NCI-H128 (cell line): ENCODE measurements at regions not wholly inside any gene's neighbourhood (a gene's known extent, or its start where the extent isn't known, plus 50 kb on each side); places are given as distances from the start of the nearest gene placed in this dataset.
"Not testable (repeated sequence)": the region's sequence is repeated elsewhere in the genome, so short reads cannot be mapped to it uniquely, and the experiment has no call there.

Experiments used
- DNase-seq: peaks from one replicate; lab custom pipeline; 2025; ENCODE audit not compliant: unreplicated experiment; lab: John Stamatoyannopoulos, UW

GRCh38 chr3:15903164-15903563 is 105.4 kb upstream of the ANKRD28 start:
- DNase-seq = no peak

- no peak for DNase-seq
Observed at GRCh38 chr3:15903759-15904720, 106.3 kb upstream of the ANKRD28 start.

GRCh38 chr3:15905041-15905440 is 107.3 kb upstream of the ANKRD28 start:
- no peak for DNase-seq

- not testable (repeated sequence) for DNase-seq
Observed at GRCh38 chr3:15907403-15907802, 109.6 kb upstream of the ANKRD28 start.

DNA sequence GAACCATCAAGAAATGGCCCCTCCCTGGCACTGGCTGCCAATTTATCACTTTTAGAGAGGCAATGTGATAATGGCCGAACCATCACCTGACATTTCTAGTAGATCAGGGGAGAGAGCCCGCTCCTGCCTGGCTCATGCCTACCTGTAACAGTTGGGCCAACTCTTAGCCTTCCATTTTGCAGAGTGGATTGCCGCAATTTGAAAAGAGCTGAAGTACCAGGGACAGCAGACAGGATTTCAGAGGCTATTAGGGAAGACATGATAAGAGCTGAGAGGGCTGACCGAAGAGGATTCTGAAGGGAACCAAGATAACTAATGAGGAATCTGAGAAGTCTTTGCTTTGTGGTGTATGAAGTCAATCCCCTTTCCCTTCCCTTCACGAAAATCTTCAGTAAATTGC is 121.2 kb upstream of the ANKRD28 start:
- DNase-seq = no peak

DNA sequence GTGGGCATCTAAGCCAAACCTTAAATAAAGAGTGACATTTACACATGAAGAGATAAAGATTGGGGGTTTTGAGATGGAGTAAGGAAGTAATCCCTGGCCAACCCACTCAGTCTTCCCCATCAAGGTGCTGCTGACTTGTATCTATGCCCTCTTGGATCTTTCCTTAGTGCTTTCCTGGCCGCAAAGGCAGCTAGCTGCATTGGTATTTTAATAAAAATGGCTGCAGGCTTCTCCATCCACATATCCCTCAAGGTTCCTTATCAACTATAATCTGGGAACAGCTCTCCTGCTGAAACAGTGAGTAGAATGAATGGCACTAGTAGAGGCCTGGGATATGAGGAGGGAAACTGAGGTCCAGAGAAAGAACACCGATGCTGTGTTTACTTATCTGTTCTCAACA is 122.2 kb upstream of the ANKRD28 start:
- no peak for DNase-seq

DNA sequence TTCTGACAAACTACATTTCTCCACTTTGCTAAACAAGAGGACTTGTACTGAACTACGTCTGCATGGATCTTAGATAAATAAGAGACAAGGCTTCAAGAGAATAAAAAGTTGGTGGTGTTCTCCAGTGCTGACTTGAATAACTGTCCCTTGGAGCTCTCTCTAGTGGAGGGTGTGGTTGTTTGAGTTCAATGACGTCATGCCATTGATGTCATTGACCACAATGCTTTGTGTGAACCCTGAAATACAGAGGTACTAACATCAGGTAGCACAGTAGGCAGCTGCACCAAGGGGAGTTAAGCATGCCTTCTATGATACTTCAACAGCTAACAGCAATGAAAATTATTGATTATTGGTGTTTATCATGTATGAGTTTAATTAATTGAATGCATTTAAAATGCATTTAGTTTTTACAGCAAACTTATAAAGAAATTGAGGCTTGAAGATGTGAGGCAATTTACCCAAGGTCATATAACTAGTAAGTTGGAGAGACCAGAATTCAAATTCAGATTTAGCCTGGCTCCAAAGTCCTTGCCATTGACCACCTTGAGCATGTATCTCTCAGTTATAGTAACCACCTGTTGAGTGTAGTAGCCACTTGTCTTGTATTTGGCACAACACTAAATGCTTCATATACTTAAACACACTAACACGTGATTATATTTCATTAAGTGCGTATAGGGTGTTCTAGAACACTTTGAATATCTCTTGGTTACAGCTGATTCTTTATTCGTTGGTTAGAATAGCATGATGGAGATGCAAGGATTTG is 126.0 kb upstream of the ANKRD28 start:
- no peak for DNase-seq

- DNase-seq = no peak
Observed at GRCh38 chr3:15924914-15925313, 127.1 kb upstream of the ANKRD28 start.

GRCh38 chr3:15926871-15927270 is 129.1 kb upstream of the ANKRD28 start:
- no peak for DNase-seq

- DNase-seq = no peak
Observed at GRCh38 chr3:15927969-15928368, 130.2 kb upstream of the ANKRD28 start.

GRCh38 chr3:15929944-15930571 is 132.3 kb upstream of the ANKRD28 start:
- no peak for DNase-seq

GRCh38 chr3:15932348-15933300 is 134.8 kb upstream of the ANKRD28 start:
- DNase-seq = no peak

DNA sequence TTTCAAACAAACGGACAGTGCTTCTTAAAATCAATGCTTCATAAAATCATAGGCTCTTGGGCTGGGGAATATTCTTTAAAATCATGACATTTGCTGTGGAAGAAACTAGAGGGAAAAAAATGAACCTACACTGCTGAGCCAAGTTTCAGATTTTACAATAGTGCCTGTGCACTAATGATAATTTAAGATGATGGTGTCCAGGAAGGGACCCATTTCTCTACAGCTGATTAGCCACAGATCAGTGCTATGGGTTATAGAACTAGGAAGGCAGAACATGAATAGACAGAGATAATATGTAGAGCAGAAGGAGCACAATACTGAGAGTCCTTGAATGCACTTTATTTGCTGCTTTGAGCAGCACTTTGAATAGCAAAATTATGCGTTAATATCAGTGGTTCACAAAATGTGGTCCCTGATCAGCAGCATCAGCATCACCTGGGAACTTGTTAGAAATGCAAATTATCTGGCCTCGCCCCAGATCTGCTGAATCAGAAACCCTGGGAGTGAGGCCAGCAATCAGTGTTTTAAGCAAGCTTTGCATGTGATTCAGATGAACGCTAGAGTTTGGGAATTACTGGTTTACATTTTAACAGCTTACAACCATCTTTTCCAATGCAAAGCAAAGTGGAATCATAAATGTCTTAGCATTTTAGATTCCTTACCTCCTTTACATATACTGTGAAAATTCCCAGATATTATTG is 135.8 kb upstream of the ANKRD28 start:
- no peak for DNase-seq

- no peak for DNase-seq
Observed at GRCh38 chr3:15934389-15935195, 136.8 kb upstream of the ANKRD28 start.

GRCh38 chr3:15936312-15936711 is 138.5 kb upstream of the ANKRD28 start:
- DNase-seq = no peak

- DNase-seq = no peak
Observed at GRCh38 chr3:15940641-15941040, 142.9 kb upstream of the ANKRD28 start.

GRCh38 chr3:15941457-15941856 is 143.7 kb upstream of the ANKRD28 start:
- not testable (repeated sequence) for DNase-seq

DNA sequence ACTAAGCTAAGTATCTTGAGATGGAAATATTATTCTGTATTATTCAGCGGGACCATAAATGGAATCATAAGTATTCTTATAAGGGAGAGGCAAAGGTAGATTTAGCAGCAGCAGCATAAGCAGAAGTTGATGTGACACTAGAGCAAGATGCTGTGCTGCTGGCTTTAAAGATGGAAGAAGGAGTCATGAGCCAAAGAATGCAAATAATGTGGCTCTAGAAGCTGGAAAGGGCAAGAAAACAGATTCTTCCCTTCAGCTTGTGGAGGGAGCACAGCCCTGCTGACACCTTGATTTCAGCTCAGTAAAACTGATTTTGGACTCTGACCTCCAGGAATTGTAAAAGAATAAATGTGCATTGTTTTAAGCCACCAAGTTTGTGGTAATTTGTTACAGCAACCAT is 144.2 kb upstream of the ANKRD28 start:
- no peak for DNase-seq

GRCh38 chr3:15942462-15942861 is 144.7 kb upstream of the ANKRD28 start:
- no peak for DNase-seq
